ENCODE measurements at regions not wholly inside any gene's neighbourhood (a gene's known extent, or its start where the extent isn't known, plus 50 kb on each side); places are given as distances from the start of the nearest gene placed in this dataset.
"Not testable (repeated sequence)": the region's sequence is repeated elsewhere in the genome, so short reads cannot be mapped to it uniquely, and the experiment has no call there.

DNA sequence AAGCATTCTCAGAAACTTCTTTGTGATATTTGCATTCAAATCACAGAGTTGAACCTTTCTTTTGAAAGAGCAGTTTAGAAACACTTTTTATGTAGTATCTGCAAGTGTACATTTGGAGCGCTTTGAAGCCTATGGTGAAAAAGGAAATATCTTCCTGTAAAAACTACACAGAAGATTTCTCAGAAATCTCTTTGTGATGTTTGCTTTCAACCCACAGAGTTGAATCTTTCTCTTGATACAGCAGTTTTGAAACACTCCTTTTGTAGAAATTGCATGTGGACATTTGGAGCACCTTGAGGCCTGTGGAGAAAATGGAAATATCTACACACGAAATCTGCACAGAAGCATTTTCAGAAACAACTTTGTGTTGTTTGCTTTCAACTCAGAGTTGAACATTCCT lies 612.3 kb upstream of the ZNF337 start:
- H3K4me1 ChIP-seq: no peaks in the 10 kb centered on the region
- no peak for TF ChIP-seq POLR2A (IDR thresholded peaks at IDR 0.05)
- no peak for TF ChIP-seq CTCF (IDR thresholded peaks at IDR 0.05)
- no peaks in the 10 kb centered on the region for H3K9me3 ChIP-seq
- no peaks in the 10 kb centered on the region for H3K27me3 ChIP-seq
- no peak for DNase-seq
- H3K36me3 ChIP-seq: no peaks in the 10 kb centered on the region
- no peak overlapping the region for H3K4me3 ChIP-seq
- no peak overlapping the region for H3K27ac ChIP-seq

GRCh38 chr20:26295006-26295405 lies 598.4 kb upstream of the ZNF337 start:
- no peak overlapping the region for H3K27ac ChIP-seq
- no peaks in the 10 kb centered on the region for H3K9me3 ChIP-seq
- no peaks in the 10 kb centered on the region for H3K27me3 ChIP-seq
- H3K36me3 ChIP-seq: no peaks in the 10 kb centered on the region
- no peak overlapping the region for H3K4me3 ChIP-seq
- TF ChIP-seq CTCF (IDR thresholded peaks at IDR 0.05): no peak
- TF ChIP-seq POLR2A (IDR thresholded peaks at IDR 0.05): no peak
- H3K4me1 ChIP-seq: no peaks in the 10 kb centered on the region
- DNase-seq: no peak

GRCh38 chr20:26288379-26289061 lies 591.9 kb upstream of the ZNF337 start:
- not testable (repeated sequence) for H3K36me3 ChIP-seq, H3K9me3 ChIP-seq, DNase-seq, H3K27me3 ChIP-seq, H3K4me3 ChIP-seq, H3K27ac ChIP-seq, H3K4me1 ChIP-seq

- Histone ChIP-seq H3K9me3 (no peaks in the 10 kb centered on the region), H3K4me3 (no peak overlapping the region), H3K27ac (no peak overlapping the region), H3K4me1 (no peaks in the 10 kb centered on the region), H3K27me3 (no peaks in the 10 kb centered on the region), H3K36me3 (no peaks in the 10 kb centered on the region)
- no peak for DNase-seq
- TF ChIP-seq CTCF (IDR thresholded peaks at IDR 0.05) (no peak), POLR2A (IDR thresholded peaks at IDR 0.05) (no peak)
Measured at GRCh38 chr20:26279238-26279637, 582.6 kb upstream of the ZNF337 start.

DNA sequence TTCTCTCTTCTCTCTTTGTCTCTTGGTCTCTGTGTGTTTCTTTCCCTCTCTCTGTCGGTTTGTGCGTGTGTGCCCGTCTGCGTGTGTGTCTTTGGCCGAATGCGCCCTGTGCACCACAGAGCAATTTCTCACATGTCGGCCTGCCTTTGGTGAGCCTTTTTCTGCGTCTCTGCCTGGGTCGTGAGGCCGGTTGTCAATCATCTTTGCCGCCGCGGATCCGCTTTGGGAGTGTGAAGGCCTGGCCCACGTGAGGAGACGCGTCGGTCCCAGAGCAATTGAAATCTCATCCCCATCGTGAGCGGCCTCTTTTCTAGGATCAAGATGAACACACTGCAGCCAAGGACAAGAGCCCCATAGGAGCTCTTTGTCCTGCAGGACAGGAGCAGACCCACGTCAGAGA lies 580.7 kb upstream of the ZNF337 start:
- no peak for TF ChIP-seq POLR2A (IDR thresholded peaks at IDR 0.05)
- no peak for TF ChIP-seq CTCF (IDR thresholded peaks at IDR 0.05)
- H3K4me3 ChIP-seq: no peak overlapping the region
- no peaks in the 10 kb centered on the region for H3K4me1 ChIP-seq
- H3K27ac ChIP-seq: no peak overlapping the region
- no peaks in the 10 kb centered on the region for H3K36me3 ChIP-seq
- no peaks in the 10 kb centered on the region for H3K9me3 ChIP-seq
- DNase-seq: no peak
- H3K27me3 ChIP-seq: no peaks in the 10 kb centered on the region

- no peak overlapping the region for H3K4me3 ChIP-seq
- peak in 1 of 3 donors; percentile 40 for DNase-seq
- H3K27me3 ChIP-seq: no peaks in the 10 kb centered on the region
- H3K27ac ChIP-seq: no peak overlapping the region
- TF ChIP-seq POLR2A (IDR thresholded peaks at IDR 0.05): no peak
- TF ChIP-seq CTCF (IDR thresholded peaks at IDR 0.05): no peak
- H3K36me3 ChIP-seq: no peaks in the 10 kb centered on the region
- no peaks in the 10 kb centered on the region for H3K9me3 ChIP-seq
- H3K4me1 ChIP-seq: no peaks in the 10 kb centered on the region
Measured at GRCh38 chr20:26276554-26277210, 580.0 kb upstream of the ZNF337 start.

- H3K9me3 ChIP-seq, H3K4me1 ChIP-seq, H3K4me3 ChIP-seq, H3K27me3 ChIP-seq, H3K27ac ChIP-seq, DNase-seq, H3K36me3 ChIP-seq: not testable (repeated sequence)
Measured at GRCh38 chr20:26268762-26269161, 572.1 kb upstream of the ZNF337 start.

DNA sequence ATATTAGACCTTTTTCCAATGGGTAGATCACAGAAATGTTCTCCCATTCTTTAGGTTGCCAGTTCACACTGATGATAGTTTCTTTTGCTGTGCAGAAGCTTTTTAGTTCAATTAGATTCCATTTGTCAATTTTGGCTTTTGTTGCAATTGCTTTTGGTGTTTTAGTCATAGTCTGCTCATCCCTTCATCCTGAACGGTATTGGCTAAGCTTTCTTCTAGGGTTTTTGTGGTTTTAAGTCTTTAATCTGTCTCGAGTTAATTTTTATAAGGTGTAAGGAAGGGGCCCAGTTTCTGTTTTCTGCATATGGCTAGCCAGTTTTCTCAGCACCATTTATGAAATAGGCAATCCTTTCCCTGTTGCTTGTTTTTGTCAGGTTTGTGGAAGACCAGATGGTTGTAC lies 564.3 kb upstream of the ZNF337 start:
- not testable (repeated sequence) for DNase-seq, H3K4me3 ChIP-seq, H3K36me3 ChIP-seq

DNA sequence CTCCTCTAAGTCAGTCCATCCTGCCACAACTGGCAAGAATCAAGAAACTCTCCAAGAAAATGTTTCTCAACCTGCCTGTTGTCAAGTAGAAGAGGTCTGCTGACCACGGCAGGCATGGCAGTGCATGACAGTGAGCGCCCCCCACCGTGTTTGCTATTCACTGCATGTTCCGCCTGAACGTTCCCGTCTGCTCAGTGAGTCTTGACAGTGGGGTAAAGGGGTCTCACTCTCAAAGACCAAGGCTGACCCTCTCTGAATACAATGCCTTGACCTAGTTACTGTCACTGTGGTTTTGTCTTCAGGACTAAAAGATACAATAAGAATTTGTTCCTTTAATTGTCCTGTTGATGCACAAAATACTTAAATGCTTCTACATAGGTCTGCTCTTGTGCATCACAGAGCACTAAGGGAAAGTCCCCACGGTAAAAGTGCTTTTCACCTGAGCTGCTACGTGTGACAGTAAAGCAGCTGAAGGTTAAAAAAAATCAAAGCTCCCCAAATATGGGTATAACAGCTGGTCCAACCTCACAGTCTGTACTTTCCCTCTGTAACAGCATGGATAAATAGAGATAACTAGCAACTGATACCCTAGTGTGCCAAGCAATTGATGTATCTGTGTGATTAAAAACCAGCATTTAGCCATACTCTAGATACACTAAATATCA lies 555.8 kb upstream of the ZNF337 start:
- H3K27me3 ChIP-seq, H3K36me3 ChIP-seq, DNase-seq, H3K9me3 ChIP-seq, H3K4me1 ChIP-seq, H3K27ac ChIP-seq, H3K4me3 ChIP-seq: not testable (repeated sequence)

More for the DNA sequence above, 564.3 kb upstream of the ZNF337 start:
- not testable (repeated sequence) for H3K27ac ChIP-seq, H3K9me3 ChIP-seq, H3K4me1 ChIP-seq, H3K27me3 ChIP-seq

Measured in Peyer's patch (tissue), 4 donors.